Fibroblast of the conjunctiva (primary cell): ENCODE measurements at regions not wholly inside any gene's neighbourhood (a gene's known extent, or its start where the extent isn't known, plus 50 kb on each side); places are given as distances from the start of the nearest gene placed in this dataset.
"Not testable (repeated sequence)": the region's sequence is repeated elsewhere in the genome, so short reads cannot be mapped to it uniquely, and the experiment has no call there.

ENCODE experiments used
- DNase-seq: peaks from one replicate; pipeline ENCODE4 v3.0.0-alpha.2; 2010; ENCODE audit warnings: low read depth

DNA sequence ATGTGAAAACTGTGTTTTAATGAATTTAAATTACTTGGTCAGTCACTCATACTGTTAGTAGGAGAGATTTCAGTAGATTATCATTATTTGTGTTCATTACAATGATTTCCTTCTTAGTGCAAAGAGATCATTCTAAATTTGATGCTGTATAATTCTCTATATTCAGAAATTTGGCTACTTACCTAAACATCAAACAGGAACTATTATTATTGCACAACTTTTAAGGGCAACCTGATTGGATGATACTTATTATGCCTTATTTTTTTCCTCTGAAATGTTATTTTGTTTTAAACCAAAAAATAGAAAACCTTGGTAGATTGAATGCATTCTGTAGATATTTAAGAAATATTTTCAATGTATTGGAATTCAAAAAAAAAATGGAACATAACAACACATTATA is 436.4 kb upstream of the PCDH15 start:
- no peak for DNase-seq

DNA sequence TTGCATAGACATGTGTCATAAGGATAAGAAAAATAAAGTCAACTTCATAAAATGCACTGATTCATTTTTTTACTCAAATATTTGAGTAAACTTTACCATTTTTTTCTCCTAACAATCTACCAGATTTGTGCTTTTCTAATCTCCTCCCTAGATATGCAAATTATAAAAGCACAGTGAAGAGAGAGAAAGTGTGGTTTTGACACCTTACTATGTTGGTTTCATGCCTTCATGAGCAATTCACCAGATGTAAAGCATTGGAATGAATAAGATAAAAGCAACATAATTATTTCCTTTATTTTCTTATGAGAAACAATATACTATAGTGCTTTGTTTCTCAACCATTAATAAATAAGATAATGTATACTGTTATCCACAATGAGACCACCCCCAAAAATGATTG is 432.5 kb upstream of the PCDH15 start:
- no peak for DNase-seq

DNA sequence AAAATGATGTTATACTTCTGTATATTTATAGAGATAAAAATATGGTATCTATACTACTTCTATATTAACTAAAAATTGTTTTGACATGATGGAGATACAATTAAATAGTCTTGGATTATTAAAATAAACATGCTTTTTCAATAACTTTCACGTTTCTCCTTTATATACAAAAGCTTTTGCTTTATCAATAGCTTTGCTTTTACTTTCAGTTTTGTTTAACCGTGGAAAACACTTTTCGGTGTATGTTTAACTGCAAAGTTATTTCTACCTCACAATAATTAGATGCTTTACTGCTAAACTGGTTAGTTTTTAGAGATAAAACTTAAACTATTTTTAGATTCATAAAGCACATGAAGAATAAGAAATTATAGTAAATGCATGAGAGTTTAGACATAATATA is 432.1 kb upstream of the PCDH15 start:
- DNase-seq: no peak

DNA sequence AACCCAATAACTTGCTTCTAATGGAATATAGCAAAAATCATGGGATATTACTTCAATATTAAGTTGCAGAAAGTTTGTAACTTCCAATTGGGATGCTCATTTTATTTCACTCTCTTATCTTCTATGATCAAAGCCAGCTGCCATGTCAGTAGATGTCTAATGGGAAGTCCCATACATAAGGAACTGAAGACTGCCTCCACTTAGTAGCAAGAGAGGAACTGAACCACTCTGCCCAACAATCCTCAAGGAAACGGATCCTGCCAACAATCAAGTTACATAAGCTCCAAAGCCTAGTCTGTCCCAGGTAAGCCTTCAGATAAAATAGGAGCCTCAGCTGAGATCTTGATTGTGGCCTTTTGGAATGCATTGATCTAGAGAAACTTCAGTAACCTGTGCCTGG is 431.5 kb upstream of the PCDH15 start:
- no peak for DNase-seq

DNA sequence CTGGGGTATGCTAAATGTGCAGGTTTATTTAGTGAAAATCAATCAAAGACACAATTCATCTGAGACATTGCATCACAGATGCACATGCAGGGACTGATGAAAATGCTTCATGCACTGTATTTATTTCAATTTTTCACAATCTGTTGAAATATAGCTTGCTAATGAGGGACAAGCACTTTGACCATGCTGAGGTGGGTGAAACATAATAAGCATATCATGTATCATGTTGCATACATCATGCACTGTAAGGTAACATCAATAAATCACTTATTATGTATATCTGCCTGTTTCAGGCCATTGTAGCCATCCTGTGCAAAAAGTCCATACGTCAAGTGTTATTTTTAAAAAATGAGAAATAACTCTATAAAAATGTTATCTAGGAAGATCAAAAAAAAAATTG is 426.9 kb upstream of the PCDH15 start:
- no peak for DNase-seq

DNA sequence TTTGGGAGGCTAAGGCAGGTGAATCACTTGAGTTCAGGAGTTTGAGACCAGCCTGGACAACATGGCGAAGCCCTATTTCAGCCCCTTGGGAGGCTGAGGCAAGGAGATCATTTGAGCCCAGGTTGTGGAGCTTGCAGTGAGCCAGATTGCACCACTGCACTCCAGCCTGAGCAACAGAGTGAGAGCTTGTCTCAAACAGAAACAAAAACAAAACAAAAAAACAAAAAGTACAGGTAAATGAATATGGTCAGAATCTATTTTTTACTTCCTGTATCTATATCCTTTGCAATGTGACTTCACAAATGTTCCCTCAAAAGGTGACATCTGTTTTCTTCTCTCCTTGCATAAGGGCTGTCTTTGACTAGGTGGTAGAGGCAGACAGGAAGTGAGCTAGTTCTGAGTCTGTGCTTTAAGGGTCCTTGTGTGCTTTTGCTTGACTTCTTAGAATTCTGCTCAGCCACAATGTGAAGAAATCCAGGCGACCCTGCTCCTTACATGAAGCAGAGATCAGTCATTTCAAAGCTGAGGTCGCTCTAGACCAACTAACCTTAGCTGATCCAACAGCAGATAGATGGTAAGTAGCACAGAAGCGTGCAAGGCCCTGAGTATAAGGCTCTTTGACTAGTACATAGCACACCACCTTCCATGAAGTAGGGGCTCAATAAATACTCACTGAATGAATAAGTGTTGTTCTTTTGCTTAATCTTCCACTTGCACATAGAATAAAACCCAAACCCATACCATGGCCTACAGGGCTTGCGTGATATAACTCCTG is 423.2 kb upstream of the PCDH15 start:
- DNase-seq: no peak

DNA sequence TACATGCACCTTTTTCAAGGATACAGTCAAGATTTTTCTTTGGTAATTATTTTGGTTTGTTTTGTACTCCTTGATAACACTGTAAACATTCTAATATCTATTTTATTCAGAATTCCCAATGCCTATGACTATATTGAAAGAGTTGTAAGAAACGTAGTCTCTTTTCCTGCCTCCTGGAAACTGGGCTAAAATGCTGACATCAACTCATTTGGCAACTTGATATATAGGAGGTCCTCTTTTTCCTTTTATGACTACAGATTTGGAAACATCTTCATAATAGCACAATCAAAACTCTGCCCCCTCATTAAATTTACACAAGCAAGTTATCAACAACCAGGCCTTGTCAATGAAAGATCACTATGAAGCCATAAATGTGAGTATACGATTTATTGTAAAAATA is 422.3 kb upstream of the PCDH15 start:
- DNase-seq: no peak

DNA sequence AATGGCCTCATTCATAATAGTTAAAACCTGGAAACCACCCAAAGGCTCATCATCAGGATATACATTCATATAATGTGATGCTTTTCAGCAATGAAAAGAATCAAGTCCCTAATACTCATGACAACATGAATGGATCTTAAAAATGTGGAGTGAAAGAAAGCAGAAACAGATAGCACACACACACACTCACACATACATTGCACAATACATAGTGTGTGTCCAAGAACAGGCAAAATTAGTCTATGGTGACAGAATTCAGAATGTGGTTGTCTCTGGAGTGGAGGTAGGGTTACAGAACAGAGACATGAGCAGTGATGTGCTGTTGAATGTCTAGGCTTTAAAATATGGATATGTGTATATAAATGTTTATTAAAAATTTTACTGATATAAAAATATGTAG is 419.9 kb upstream of the PCDH15 start:
- no peak for DNase-seq

DNA sequence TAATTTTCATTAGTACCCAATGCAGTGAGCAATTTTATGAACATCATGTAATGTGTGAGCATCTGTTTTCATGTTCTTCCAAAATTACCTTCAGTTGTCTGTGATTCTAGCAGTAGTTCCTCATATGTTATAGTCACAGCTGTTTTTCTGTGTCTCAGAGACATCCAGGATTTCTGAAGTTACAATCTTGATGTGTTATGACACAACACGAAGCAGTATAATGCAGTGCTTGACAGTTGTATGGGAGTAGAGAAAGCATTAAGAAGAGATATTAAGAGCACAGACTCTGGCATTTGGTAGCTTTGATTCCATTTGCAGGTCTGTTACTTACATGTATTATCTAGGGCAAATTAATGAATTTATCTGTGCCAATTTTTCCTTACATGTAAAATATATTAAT is 414.7 kb upstream of the PCDH15 start:
- no peak for DNase-seq

DNA sequence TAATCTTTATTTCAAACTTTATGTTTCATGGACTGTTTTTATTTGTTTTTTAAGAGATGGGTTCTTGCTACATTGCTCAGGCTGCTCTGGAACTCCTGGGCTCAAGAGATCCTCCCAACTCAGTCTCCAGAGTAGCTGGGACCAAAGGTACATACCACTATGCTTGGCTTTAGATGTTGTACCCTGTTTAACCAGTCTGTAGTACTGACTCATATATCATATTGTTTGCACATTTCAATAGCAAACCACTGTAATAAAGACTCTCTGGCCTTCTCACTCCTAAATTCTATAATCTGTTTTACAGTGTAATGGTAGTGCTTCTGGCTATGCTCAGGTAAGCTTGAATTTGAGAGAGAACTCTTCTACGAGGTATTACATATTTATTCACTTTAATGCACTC is 413.6 kb upstream of the PCDH15 start:
- no peak for DNase-seq

DNA sequence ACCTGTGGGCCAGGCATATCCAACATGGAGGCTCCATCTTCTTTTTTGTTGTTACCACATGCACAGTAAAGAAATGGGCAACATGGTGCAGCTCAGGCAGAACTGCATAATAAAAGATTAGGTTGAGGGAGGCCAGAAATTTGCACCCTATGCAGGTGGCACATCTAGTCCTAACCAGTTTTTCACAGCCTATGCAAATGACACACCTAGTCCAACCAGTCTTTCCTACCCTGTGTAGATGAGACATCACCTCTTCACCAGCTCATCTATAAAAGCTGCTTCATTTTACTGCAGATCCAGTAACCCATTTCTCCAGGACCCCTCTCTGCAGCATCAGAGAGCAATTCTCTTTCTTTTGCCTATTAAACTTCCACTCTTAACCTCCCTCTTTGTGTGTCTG is 411.0 kb upstream of the PCDH15 start:
- no peak for DNase-seq

DNA sequence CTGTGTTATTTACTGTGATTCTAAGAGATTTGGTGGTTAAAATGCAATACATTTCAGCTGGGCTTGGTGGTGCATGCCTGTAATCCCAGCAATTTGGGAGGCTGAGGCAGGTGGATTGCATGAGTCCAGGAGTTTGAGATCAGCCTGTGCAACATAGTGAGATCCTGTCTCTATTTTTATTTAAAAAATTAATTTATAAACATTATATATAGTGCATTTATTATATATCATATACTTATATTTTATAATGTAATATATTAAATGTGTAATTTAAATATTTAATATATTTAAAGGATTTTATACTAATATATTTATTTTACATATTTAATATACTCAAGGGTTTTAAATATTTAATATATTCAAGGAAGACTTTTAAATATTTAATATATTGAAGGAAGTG is 402.8 kb upstream of the PCDH15 start:
- DNase-seq: no peak

DNA sequence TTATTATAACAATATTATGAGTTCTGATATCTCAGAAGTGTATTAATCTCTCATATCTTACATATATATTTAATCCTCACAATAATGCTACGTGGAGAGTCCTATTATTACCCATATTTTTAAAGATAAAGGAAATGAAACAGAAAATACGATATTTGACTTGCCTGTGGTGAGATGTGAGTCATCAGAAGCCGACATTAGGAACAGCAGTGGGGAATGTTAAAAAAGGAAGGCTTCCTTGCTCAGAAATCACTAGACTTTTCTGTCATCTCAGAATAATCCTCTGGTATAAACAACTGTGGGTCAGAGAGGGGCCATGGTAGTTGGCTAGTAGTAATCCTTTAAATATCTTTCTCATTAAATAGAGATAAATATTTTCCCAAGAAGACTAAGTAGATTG is 402.3 kb upstream of the PCDH15 start:
- DNase-seq: no peak

DNA sequence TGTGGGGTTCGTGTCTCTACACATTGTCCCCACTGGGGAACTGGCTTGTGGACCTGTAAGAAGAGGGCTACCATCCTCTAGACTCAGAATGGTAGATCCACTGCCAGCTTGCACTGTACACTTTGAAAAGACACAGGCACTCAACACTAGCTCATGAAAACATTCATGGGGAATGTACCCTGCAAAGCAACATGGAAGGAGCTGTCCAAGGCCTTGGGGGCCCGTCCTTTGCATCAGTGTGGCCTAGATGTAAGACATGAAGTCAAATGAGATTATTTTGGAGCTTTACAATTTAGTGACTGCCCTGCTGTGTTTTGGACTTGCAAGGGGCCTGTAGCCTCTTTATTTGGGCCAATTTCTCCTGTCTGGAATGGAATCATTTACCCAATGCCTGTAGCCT is 399.0 kb upstream of the PCDH15 start:
- no peak for DNase-seq

DNA sequence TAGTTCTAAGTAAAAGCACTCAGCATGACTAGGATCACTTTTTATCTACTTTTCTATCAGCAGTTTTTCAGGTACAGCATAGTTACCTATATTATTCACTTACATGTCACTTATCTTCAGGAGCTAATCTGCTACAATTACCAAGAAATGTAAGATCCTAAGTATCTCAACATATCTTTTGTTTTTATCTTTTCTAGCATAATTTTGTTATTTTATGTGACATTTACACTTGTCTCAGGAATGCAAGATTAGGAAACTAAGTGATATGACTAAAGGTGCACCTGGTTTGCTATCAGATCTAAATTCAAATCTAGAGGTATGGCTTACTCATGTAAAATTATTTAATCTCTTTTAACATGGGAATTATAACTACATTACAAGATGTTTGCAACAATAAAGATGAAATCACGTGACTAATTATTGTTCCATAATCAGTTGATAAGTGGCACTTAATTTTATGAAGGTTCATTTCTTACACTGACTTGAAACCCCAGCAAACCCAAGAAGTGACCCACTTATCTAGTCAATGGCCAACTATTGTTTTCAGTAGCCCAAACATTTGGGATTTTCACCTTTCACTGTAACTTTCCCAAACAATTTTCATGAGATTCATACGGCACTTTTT is 390.3 kb upstream of the PCDH15 start:
- DNase-seq: no peak

DNA sequence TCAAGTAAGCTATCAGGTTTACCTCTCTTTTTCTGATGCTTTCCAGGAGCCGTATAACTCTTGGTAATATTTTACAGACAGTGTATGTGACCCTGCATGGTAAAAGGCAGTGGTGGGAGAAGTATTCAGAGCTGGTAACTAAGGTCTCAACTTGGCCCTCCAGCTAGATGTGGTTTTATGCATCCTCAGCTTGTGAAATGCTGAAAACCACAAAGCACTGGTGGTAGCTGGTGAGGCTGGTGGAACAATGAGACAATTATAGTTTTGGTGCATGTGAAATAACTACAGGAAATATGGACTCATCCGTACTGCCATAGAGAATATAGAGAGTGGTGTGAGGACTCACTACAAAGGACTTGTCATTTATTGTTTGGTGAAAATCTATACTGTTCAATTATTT is 383.0 kb upstream of the PCDH15 start:
- no peak for DNase-seq

DNA sequence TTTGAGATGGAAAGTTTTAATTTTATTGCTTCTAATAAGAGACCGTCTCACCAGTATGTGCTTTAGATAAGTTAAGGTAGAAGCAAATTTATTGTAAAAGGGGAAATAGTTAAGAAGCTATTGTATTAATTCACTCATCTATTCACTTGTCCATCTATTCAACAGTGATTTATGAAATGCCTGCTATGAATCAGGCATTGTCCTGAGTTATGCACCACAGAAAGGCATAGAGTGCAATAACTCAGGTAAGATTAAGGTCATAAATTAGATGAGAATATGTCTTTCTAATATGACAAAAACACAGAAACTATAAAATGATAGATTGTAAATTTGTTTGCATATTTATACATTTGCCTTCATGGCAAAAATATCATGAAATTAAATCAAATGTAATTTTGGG is 379.3 kb upstream of the PCDH15 start:
- DNase-seq: no peak

DNA sequence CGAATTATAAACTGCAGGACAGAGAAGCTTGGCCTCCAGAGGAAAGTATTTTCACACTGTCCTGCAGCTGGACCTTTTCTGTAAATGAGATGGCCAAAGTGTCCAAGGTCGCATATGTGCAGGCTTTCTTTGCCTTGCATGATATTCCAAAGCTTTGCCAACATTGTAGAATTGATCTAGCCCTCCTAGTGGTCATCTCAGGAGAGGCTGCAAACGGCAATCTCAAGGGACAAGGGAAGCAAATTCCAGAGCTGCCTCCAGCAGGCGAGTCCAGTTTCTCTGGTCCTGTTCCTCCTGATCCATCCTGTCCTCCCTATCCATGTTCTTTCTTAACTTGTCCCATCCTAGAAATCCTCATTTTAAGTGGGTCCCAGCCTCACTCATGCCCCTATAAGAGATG is 373.4 kb upstream of the PCDH15 start:
- no peak for DNase-seq

DNA sequence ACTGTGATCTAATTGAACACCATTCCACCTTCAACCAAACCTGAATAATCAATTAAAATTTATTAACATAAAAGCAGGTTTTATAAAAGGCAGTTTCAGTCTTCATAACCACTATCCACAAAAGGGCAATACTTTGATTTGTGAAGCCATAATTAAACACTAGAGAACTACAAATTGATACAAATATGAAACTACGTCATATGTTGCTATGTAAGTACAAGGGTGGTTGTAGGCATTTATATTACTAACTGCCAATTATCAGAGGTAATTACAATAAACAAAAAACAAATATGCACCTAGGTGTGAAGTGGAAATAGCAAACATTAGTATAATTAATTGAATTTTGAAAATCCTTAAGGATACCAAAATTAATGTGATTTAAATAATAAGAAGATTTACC is 368.5 kb upstream of the PCDH15 start:
- DNase-seq: no peak

DNA sequence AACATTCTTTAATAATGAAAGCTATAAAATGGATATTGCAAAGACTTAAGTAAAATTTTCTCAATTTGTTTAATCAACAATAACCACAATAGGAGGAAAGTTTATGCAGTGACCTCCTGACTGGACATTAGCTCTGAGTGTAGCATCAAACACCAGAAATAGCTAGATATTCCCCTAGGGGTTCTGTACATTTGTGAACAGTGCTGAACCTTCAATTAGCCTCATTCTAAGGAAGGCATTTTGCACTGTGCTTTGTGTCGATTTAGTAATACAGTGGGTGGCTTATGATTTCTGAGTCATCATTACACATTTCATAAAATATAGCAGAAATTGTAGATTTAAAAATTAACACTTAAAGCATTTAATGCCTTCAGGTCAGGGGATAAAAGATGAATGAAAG is 367.3 kb upstream of the PCDH15 start:
- DNase-seq: no peak

DNA sequence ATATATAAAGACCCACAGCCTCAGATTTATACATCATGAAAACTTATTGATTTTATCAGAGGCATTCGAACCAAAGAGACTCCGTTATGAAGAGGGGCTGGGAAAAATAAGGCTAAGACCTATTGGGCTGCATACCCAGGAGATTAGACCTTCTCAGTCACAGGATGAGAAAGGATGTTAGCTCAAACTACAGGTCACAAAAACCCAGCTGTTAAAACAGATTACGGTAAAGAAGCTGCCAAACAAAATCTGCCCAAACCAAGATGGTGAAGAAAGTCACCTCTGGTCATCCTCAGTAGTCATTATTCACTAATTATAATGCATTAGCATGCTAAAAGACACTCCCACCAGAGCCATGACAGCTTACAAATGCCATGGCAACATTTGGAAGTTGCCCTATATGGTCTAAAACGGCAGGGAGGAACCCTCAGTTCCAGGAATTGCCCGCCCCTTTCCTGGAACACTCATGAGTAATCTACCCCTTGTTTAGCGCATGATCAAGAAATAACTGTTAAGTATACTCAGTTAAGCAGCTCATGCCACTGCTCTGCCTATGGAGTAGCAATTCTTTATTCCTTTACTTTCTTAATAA is 362.5 kb upstream of the PCDH15 start:
- no peak for DNase-seq

DNA sequence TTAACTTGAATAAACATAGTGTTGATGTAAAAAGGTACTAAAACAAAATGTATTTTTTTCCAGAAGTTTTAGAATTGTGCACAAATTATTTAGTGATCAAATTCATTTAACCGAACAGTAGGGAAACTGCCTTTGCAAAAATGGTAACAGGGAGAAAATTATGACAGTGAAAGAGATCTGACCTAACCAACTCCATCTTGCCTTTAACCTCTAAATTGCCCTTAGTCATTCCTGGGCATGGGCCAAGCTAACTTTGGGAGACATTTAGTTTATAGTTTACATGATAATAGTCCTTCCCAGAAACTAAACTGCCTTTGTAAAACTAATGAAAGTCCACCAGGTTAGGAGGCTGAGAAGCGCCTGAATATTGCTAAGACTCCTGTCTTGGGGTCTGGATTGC is 361.3 kb upstream of the PCDH15 start:
- not testable (repeated sequence) for DNase-seq

DNA sequence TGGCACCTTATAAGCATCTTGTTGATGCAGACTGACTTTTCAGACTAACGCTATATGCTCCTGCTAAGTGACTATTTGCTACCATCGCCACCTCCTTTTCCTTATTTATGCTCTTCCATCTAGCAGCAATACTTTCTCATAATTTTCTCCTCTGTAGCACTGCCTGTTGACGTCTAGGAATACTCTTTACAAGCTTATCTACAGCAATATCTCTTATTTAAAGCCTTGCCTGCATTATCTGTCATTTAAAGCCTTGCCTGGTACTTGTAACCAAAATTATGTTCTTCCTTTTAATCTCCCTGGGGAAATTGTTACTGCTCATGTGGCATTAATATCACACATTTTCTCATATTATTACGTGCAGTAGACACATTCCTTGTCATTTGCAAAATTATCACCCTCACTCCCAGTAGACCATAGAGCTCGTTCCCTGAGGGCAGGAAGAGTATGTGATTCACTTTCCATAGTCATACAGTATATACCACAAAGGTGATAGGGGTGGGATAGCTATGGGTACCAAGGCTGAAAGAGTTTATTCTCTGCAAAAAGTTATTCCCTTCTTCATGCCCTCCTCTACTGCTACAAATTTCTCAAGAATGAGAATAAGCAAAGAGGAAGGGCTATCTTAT is 359.7 kb upstream of the PCDH15 start:
- DNase-seq: no peak
